Hippocampal formation (tissue), 2 donors: ENCODE measurements at regions not wholly inside any gene's neighbourhood (a gene's known extent, or its start where the extent isn't known, plus 50 kb on each side); places are given as distances from the start of the nearest gene placed in this dataset.

Experiments
- DNase-seq, 2 donors: peaks; one replicate each; lab custom pipeline; 2025; lab: John Stamatoyannopoulos, UW

DNA sequence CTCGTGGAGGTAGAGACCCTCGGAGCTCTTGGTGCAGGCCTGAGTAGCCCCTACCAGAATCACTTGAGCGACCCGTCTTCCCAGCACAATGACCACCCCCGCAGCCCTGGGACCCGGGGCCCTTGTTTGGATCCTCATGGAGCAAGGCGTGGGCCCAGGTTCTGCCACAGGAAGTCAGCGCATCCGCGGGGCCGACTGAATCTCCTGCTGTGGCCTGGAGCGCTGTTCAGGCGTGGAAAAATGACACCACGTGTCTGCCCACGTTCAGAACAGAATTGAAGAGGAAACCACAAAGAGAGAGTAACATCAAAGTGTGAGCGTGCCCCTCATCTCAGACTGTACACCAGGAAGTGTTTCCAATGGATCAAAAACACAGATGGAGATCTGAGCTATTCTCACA lies 1479.2 kb downstream of the TBC1D22A start:
- no peak for DNase-seq

DNA sequence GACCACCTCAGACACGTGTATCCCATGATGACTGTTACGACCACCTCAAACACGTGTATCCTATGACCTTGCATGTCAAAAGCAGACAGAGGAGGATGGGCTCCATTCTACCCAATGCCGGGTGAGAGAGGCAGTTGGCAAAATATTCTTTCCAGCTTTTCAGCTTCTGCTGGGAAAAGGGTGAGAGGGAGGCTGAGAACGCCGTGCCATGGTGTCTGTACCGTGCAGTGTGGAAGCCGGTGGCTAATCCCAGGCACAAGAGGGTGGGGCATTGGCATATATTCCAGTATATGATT lies 1478.4 kb downstream of the TBC1D22A start:
- DNase-seq, result no peak

DNA sequence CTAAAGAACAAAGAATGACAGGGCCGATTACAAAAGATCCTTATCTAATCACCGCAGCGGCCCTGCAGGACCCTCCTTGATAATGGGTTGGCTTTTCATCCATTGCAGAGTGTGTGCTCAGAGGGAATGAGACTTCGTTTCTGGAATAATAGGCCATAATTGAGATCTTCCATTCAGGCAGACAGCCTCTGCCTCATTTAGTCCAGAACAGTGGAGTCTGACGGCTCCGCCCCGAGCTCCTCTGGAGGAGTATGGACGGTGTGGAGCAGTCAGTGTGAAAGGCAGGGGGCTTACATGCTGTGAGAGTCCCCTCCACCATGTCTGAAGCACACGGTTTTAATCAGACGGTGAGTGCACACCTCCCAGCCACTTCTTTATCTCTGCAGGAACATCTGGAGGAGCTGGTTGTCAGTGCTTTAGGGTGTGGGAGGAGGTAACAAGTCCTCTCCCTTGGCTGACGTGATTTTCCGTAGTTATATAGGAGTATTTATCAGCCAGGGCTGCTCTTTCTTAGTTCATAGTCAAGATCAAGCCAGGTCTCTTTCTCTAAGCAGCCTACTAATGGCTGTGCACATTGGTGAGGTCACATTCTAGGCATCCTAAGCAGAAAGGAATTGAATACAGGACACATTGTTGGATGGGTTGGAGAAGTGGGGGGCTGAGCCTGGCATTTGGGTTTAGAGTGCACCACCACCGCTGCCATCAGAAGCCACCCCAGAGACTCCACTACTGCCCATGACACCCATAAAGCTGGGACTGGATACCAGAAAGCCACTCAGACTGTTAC lies 1477.9 kb downstream of the TBC1D22A start:
- DNase-seq, result no peak

DNA sequence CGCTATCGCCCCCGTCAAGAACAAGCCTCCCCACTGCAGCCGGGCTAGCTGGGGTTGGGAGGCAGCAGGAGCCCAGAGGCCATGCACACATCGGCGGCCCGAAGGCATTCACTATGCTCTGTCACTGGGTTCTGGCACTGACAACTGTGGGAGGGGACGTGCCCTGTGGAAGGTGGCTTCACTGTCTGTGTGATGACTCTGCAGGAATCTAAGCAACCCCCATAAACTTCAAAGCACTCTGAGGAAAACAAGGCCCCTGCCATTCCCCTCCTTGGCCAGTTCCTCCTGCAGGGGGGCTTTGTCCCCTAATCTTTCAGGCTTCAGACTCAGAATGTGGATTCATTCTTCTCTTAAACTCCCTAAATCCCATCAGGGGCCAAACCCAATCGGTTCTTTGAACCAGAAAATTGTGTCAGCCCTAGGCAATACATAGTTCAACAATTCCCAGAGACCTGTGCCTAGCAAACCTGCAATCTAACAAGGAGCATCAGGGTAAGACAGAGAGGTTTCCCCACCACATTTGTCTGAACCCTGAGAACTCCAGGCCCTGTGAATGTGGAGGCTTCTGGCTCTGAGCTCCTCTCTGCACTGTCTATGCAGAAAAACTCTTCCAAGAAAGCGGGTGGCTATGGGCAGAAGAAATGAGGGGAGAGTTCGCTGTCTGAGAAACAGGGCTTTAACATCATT lies 1477.2 kb downstream of the TBC1D22A start:
- DNase-seq, result no peak

DNA sequence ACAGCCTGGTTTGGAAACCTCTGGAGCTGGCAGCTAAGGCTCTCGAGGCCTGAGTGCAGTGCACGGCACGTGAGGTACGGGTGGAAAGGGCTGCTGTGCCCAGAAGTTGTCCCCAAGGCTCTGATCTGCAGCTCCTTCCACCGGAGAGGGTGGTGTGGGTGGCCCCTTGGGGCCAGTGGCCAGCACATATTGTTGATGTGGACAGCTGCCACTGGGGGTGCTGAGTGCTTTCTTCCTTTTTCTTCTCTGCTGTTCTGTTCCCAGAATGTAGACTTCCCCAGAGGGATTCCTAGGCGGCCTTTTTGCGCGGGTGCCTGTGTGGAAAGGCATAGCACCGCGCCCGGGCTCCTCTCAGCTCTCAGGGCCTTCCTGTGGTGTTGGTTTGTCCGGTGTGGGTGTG lies 1476.5 kb downstream of the TBC1D22A start:
- no peak for DNase-seq

DNA sequence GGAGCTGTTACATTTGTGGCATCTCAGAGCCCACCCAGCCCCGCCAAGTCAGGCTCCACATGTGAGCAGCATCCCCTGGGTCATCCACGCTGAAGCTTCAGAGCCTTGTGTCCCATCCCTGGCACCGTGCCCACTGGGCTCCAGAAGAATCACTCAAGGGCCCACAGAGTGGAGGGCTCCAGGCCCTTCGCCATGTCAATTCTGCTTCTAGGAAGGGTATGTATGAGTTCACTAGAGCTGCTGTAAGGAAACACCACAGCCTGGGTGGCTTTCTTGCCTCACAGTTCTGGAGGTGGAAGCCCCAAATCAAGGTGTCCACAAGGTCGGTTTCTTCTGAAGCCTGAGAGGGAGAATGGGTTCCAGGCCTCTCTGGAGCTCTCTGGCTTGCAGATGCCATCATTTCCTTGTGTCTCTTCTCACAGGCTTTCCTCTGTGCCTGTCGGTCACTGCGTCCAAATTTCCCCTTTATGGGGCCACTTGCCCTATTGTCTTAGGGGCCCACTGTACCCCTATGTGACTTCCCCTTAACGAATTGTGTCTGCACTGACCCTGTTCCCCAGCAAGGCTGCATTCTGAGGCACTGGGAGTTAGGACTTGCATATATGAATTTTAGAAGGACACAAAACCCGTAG lies 1476.0 kb downstream of the TBC1D22A start:
- no peak for DNase-seq

DNA sequence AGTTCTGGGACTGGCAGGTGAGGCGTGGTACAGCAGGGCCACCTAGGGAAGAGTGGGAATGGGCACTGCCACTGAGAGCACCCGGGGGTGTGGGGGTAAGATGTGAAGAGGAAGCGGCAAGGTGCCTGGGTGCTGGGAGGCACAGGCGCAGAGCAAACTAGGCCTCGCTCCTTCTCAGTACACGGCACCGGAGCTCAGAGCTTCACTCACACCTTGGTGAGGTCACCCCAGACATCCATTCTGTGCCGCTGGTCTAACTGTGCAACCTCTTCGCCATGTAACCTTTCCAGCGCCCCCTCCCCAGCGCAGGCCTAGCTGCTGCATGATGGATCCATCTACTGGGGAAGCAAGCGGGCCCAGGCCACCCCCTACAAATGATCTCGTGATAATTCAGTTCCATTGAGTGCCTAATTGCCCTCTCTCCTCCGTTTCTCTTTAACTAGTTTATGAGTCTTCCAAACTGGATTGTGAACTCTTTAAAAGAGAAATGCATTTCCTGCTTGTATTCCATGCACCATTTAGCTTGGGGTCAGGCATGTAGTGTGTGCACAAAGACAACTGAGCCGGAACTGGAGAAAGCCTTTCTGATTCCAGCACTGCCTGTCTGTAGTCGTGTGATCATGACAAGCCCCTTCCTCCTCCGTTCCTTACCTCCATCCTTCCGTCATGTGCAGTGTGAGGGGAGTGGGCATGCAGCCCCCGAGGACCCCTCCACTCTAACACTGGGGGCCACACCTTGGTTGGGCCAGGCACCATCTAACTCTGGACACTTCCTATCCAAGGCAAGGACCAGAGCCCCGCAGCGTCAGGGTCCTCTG lies 1475.2 kb downstream of the TBC1D22A start:
- no peak for DNase-seq

DNA sequence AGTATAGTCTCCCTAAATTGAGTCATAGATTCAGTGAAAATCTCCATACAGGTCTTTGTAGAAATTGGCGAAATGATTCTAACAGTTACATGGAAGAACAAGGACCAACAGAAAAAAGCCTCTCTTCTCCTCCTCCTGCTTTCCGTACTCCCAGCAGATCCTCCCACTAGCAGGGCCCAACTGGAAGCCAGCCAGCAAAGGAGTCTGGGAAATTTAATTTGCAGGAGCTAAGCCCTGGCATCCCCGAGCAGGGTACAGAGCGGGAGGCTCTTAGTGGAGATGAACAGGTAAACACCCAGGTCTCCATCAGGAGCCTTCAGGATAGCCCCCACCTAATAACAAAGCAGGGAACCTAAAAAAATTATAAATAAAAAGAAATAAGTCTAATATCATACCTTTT lies 1473.8 kb downstream of the TBC1D22A start:
- DNase-seq, result no peak

DNA sequence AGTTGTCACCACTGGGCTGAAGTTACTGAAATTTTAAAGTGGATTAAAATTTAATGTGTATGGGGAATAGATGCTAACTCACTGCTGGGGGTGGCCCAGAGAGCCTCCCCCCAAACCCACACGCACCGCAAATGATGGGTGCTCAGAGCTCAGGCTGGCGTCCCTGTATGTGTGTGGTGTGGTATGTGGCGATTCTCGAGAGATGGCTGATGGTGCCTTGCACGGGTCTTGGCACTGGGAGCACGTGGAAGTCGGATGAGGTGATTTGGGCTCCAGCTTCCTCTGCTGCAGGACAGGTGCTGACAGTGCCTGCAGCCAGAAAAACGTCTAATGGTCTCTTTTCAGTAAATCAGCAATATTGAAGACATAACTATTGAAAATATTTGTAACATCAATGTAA lies 1473.3 kb downstream of the TBC1D22A start:
- DNase-seq, result no peak

DNA sequence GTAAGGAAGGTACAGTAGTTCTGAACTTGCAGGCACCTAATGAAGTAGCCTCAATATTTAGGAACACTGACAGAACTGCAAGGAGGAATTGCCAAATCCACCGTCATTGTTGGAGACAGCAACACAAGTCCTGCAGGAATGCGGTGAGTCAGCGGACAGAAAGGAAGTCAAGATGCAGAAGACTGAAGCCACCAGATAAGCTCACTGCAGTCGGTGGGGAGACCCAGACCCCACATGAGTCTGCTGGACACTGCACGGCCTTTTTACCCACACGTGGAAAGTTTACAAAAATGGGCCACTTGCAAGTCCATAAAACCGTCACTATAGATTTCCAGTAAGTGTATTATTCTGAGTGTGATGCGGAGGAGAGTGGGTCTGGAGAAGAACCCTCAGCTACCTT lies 1471.6 kb downstream of the TBC1D22A start:
- DNase-seq, result no peak

DNA sequence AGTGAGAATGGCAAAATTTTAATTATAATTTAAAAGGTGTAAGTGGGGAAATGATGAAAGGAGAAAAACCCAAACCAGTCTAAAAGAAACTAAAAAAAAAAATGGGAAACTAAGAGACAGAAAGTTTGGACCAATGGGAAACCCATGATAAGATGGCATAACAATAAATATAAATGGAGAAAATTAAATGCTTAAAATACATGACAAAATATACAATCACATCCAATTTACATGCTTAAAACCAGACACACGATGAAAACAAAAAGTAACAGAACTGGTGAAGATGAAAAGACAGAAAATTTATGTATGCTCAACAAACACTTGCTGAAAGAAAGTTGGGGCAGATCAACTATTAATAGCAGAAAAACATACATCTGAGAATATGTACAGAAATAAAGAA lies 1471.1 kb downstream of the TBC1D22A start:
- DNase-seq, result no peak

DNA sequence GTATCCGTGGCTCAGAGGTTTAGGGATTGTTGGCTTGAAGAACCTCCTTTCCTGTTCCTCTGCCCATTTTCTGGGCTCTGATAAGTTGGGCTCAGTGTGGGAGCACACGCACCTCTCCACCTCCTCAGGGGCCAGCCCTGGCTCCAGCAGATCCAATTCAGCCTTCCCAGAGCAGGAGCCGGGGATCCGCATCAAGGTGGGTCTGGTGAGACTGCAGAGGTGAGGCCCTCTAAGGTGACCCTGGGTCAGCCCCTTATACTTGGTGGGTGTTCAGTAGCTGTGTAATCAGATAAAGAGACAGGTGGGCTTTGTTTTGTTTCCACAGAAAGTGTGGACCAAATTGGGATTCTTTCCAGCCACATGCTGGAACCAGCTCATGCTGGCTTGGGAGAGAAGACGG lies 1466.0 kb downstream of the TBC1D22A start:
- no peak for DNase-seq

DNA sequence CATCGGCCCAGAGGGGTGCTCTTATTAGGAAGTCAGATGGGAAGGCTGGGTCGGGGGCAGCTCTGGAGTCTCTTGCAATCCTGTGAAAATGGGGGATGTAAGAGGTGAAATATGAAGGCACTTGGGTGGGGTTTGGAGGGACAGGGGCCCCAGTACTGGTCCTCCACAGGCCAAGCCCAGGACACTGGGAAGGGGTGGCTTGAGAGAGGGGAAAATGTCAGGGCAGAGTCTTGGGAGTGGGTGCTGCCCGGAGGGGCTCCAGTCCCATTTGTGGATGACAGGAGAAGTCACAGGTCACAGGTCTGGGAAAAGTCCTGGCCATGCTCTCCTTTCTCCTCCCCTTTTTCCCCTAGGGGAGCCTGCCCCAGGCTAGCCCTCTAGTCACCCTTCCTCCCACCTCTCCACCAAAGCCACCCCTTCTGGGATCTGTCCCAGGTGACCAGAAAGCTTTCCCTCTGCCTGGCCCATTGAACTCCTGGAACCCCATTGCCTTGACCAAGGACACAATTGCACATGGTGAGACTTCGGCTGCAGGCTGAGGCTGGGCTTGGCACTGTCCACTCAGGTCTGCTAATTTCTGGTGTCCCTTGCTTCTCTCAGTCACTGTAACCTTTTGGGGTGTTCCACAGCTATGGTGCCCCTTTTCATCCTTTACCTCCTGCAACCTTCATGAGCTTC lies 1465.0 kb downstream of the TBC1D22A start:
- no peak for DNase-seq

DNA sequence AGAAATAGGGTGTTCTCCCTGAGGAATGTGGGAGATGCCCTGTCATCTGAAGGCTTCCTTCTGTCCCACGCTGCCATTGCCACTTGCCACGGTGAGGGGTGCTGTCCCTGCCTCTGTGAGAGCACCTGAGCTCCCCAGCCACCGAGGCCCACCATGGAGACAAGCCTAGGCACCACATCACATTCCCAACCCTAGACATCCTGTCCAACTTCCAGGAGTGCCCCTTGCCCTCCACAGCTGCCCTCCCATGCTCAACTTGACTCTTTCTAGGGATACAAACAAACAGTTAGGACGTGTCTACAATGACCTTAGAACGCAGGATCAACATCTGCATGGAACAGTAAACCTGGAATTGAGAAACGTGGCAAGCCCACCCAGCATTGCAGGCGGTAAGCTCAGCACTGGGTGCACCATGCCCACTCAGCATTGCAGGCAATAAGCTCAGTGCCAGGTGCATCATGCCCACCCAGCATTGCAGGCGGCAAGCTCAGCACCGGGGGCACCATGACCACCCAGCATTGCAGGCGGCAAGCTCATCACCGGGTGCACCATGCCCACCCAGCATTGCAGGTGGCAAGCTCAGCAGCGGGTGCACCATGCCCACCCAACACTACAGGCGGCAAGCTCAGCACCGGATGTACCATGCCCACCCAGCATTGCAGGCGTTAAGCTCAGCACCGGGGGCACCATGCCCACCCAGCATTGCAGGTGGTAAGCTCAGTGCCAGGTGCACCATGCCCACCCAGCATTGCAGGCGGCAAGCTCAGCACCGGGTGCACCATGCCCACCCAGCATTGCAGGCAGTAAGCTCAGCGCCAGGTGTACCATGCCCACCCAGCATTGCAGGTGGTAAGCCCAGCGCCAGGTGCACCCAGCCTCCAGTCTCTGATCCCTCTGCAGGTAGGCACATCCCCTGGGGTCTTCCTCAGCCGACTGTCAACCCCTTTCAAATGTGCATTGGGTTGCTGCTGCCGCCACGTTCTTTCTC lies 1463.9 kb downstream of the TBC1D22A start:
- no peak for DNase-seq

DNA sequence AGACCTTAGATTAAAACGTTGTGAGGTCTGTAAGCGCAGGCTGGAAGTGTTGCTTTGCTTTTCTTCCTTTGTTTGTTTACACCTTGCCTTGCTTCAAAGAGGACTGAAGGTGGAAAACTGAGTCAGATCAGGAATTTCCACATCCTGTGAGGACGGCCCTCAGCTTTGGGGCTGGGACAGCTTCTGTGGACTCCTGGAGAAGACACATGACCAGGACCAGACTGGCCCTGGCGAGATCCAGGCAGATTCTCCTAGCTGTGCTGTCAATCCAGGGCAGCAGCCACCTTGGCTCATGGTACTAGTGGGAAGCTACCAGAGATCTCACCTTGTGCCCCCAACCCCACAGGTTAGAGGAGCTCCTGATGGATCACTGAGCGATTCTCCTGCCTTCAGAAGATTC lies 1461.9 kb downstream of the TBC1D22A start:
- DNase-seq, result no peak

DNA sequence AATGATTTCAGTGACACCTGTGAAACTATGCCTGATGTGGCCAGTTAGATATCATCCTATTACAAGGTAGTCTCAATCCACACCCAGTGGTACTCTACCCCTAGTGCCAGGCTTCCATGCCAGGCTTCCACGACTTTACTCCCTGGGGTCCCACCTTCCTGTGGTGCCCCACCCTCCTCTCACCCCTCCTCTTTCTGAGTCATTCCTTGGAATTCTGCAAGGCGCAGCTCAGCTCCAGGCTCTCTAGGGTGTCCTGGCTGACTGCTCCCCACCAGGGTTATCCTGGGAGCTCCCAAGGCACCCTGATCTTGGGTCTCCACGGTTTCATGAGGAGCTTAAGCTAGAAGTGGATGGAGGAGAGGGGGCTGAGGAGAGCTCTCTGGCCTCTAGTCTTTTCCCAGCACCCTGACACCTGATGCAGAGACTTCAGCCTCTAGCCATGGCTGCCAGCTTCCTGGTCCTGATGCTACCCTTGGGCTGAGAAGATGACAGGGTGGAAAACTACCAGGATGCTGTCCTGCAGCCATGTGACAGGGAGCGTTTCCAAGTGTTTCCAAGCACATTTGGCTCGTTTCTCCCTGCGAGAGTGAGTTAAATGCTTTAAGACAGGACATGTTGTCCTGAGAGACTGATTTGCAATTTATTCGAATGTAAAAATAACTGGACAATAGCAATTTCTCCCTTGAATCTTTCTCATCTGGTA lies 1461.2 kb downstream of the TBC1D22A start:
- peak in 1 of 2 donors; percentile 2 for DNase-seq

DNA sequence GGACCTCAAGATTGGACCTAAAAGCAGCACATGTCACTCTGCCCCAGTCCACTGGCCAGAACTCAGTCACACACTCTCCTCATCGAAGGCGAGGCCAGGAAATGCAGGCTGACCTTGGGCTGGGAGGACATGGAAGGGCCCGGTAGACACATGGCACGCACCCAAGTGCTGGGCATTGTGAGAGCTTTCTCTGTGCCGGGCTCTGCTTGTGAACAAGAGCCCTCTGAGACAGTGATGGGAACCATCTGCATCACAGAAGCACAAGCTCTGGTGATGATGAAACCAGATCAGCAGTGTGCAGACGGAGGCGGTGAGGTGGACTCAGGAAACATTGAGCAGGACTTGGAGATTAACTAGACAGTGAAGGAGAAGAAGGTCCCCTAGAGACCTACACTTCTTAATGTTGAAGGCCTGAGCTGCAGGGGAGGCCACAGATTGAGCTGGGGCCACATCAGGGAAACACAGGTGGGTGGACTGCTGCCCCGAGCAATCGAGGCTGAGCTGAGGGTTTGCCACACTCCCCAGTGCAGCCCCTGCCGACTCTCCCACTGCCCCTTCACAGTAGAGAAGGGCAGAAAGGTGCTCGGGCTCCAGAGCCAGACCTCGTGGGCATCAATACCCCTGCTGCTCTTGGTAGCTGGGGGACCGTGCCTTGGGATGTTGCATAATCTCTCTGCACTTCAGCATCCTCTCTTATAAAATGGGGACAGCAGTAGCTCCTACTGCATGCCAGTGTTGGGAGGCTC lies 1460.5 kb downstream of the TBC1D22A start:
- no peak for DNase-seq

DNA sequence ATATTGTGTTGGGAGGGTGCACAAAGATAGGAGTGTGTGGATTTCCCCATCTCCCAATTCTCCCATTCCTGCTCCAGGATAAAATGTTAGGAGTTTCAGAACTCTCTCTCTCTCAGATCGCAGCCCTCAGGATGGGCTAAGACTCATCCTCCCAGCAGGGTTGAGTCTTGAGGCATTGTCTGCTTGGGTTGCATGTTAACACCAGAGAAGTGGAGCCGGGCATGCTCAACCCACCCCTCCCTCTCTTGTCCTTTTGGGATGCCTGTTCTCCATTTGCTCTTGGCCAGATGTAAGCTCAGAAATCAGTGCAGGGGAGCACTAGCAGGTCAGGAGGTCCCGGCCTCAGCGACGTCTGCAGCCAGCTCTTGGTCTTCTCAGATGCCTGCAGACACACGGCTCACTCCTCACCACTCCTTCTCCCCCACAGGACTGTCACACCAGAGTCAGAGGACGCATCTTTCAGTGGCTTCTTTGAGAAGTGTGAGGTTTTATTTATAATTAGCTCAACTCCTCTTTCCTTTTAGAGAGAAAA lies 1456.5 kb downstream of the TBC1D22A start:
- DNase-seq, result no peak

DNA sequence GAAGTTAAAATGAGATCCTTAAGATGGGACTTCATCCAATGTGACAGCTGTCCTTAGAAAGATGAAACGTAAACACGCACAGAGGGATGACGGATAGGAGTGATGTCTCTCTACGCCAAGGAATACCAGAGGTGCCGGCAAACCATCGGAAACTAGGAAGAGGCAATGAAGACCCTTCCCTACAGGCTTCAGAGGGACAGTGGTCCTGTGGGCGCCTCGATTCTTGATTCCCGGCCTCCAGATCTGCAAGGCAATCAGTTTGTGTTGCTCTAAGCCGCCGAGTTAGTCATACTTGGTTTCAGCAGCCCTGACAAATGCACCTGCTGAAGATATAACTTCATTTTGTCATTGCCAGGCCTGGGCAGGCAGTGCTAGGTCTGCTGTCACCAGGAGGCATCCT lies 1455.1 kb downstream of the TBC1D22A start:
- no peak for DNase-seq
